ENCODE measurements at regions not wholly inside any gene's neighbourhood (a gene's known extent, or its start where the extent isn't known, plus 50 kb on each side); places are given as distances from the start of the nearest gene placed in this dataset.
"Not testable (repeated sequence)": the region's sequence is repeated elsewhere in the genome, so short reads cannot be mapped to it uniquely, and the experiment has no call there.

DNA sequence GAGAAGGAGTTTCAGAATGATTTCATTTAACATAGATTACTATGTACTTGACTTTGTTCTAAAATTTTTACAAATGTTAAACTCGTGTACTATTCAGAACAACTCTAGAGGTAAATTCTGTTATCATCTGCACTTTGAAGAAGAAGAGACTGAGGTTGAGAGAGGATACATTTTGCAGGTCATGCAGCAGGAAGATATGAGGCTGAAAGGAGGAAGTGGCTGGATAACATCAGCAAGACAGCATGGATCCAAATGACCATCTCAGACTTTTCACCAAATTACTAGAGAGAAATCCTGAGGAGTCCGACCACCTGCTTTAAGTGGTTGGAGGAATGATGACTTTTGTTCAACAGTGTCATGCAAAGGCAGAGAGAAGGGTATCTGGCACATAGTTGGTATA lies 84.9 kb downstream of the ASCL4 start:
- H3K27ac Mint-ChIP-seq: no peak overlapping the region
- no peaks in the 10 kb centered on the region for H3K36me3 Mint-ChIP-seq (ENCODE audit: low read depth)
- DNase-seq: no peak
- H3K4me3 Mint-ChIP-seq: no peak overlapping the region
- H3K4me1 Mint-ChIP-seq: no peaks in the 10 kb centered on the region
- H3K27me3 Mint-ChIP-seq: peaks cover 48% of the 10 kb centered on the region
- no peaks in the 10 kb centered on the region for H3K9me3 Mint-ChIP-seq
- no peak for ATAC-seq

DNA sequence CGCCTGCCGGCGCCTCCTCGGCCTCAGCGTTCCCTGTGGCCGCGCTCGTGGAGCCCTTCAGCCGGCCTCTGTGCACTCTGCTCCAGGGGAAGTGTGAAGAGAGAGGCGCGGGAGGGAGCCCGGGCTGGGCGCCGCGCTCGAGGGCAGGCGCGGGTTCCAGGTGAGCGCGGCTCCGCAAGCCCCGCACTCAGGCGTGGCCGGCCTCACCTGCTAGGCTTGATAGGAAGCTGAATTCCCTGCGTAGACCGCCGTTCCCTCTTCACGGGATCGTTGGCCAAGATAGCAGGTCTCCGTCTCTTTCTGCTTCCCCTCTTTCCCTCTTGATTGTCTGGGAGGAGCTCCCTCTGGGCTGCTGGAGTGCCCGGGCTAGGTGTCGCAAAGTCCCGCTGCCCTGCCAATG lies 89.7 kb downstream of the ASCL4 start:
- ATAC-seq (no peak), DNase-seq (no peak)
- Mint-ChIP-seq H3K27ac (no peak overlapping the region), H3K4me3 (no peak overlapping the region), H3K4me1 (no peaks in the 10 kb centered on the region), H3K27me3 (peaks cover 61% of the 10 kb centered on the region), H3K36me3 (ENCODE audit: low read depth) (no peaks in the 10 kb centered on the region), H3K9me3 (no peaks in the 10 kb centered on the region)

GRCh38 chr12:107864727-107865126 lies 90.2 kb downstream of the ASCL4 start:
- not testable (repeated sequence) for DNase-seq; H3K9me3 Mint-ChIP-seq; H3K27ac Mint-ChIP-seq; H3K4me1 Mint-ChIP-seq; H3K4me3 Mint-ChIP-seq; H3K36me3 Mint-ChIP-seq (ENCODE audit: low read depth); ATAC-seq
- H3K27me3 Mint-ChIP-seq: peaks cover 62% of the 10 kb centered on the region

- ATAC-seq (no peak), DNase-seq (no peak)
- Mint-ChIP-seq H3K27me3 (peaks cover 21% of the 10 kb centered on the region), H3K4me3 (no peak overlapping the region), H3K27ac (no peak overlapping the region), H3K36me3 (ENCODE audit: low read depth) (no peaks in the 10 kb centered on the region), H3K4me1 (no peaks in the 10 kb centered on the region), H3K9me3 (no peaks in the 10 kb centered on the region)
Measured at GRCh38 chr12:107873223-107873622, 98.7 kb downstream of the ASCL4 start.

DNA sequence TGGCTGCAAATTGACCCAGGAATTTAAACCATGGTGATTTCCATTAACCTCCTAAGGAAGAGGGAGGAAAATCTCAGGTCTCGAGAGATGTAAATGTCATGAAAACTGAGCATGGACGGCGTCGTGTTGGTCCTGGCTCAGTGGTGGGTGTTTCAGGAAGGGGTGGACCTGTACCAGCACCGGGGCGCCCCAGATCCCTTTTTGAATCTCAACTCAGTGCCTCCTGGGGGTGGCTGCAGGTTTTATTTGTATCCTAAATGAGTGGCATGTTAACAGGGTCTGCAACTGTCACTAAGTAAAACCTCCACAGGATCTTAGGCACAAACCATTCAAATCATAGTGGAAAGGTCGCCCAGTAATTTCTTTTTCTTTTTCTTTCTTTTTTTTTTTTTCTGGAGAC lies 101.3 kb downstream of the ASCL4 start:
- no peak for DNase-seq

DNA sequence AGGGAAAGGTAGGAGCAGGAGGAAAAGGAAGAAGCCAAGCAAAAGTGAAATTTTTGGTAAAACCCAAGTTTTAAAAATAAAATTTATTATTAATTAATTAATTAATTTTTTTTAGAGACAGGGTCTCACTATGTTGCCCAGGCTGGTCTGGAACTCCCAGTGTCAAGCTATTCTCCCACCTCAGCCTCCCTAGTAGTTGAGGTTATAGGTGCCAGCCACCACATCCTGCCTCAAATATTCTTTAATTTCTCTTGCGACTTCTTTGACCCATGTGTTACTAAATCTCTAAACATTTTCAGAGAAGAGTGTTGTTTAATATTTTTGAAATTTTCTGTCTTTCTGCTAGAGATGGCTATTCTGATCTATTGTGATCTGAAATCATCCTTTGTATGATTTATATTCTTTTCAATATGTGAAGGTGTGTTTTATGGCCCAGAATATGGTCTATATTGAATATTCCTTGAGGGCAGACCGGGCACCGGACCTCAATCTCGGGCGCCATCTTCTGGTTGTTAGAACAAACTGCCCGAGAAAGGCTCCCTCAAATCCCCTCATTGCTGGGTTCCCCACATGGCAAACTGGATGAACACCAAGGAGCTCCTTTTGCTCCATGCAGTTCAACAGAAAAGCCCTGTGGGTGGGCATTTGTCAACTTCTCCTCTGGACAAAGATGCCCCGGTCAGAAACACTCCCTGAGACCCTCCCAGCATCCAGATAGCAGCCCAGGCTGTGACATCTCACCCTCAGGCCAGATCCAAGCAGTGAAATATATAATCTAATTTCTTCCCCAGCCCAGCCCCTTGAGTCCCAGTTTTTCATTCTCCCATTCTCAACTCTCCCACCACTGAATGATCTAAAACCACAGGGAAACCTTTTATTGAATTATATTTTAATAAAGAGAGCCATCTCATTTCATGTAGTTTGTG lies 110.5 kb downstream of the ASCL4 start:
- H3K4me3 Mint-ChIP-seq: no peak overlapping the region
- DNase-seq: peak; percentile 56
- peaks cover 4% of the 10 kb centered on the region for H3K27me3 Mint-ChIP-seq
- H3K9me3 Mint-ChIP-seq: no peaks in the 10 kb centered on the region
- peak; percentile 36 for ATAC-seq
- H3K27ac Mint-ChIP-seq: no peak overlapping the region
- H3K36me3 Mint-ChIP-seq (ENCODE audit: low read depth): no peaks in the 10 kb centered on the region
- no peaks in the 10 kb centered on the region for H3K4me1 Mint-ChIP-seq

More for the DNA sequence above, 101.3 kb downstream of the ASCL4 start:
- no peak overlapping the region for H3K27ac Mint-ChIP-seq
- H3K9me3 Mint-ChIP-seq: no peaks in the 10 kb centered on the region
- H3K36me3 Mint-ChIP-seq (ENCODE audit: low read depth): no peaks in the 10 kb centered on the region
- no peak overlapping the region for H3K4me3 Mint-ChIP-seq
- no peaks in the 10 kb centered on the region for H3K4me1 Mint-ChIP-seq
- ATAC-seq: no peak
- H3K27me3 Mint-ChIP-seq: peaks cover 12% of the 10 kb centered on the region

DNA sequence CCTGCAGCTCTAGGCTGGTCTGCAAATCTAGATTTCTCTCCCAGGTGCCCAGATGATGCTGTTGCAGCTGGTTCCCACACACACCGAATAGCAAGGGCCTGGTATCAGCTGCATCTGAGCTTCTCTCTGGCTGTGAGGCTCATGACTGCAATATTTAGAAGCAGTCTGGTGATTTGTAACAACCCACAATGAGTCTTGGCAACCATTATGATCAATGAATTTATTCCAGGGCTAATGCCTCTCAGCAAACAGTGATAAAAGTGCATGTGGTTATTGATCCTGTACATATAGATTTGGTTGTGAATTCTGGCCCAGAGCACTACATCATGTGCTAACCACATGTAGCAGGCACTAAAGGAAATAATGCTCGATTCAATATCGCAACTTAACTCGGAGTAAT lies 114.3 kb downstream of the ASCL4 start:
- Mint-ChIP-seq H3K9me3 (no peaks in the 10 kb centered on the region), H3K4me3 (no peak overlapping the region), H3K4me1 (no peaks in the 10 kb centered on the region), H3K36me3 (ENCODE audit: low read depth) (no peaks in the 10 kb centered on the region), H3K27me3 (peaks cover 15% of the 10 kb centered on the region), H3K27ac (no peak overlapping the region)
- no peak for DNase-seq
- no peak for ATAC-seq

GRCh38 chr12:107891967-107892366 lies 117.5 kb downstream of the ASCL4 start:
- no peak for DNase-seq
- Mint-ChIP-seq H3K4me3 (no peak overlapping the region), H3K27me3 (peaks cover 15% of the 10 kb centered on the region), H3K4me1 (no peaks in the 10 kb centered on the region), H3K9me3 (no peaks in the 10 kb centered on the region), H3K27ac (no peak overlapping the region), H3K36me3 (ENCODE audit: low read depth) (no peaks in the 10 kb centered on the region)
- no peak for ATAC-seq

GRCh38 chr12:107894589-107894988 lies 120.1 kb downstream of the ASCL4 start:
- no peak overlapping the region for H3K27ac Mint-ChIP-seq
- DNase-seq (no peak), ATAC-seq (no peak)
- H3K9me3 Mint-ChIP-seq: no peaks in the 10 kb centered on the region
- H3K4me3 Mint-ChIP-seq: no peak overlapping the region
- peaks cover 15% of the 10 kb centered on the region for H3K27me3 Mint-ChIP-seq
- no peaks in the 10 kb centered on the region for H3K36me3 Mint-ChIP-seq (ENCODE audit: low read depth)
- no peaks in the 10 kb centered on the region for H3K4me1 Mint-ChIP-seq

DNA sequence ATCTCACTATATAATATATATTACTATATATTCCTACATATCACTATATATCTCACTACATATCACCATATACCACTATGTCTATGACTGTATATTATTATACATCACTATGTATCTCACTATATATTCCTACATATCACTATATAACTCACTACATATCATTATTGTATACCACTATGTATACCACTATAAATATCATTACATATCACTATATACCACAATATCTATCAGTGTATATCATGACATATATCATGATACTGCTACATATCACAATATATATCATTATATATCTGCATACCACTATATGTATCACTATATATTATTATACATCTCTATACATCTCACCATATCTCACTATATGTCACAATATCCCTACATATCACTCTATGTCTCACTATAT lies 121.5 kb downstream of the ASCL4 start:
- H3K4me3 Mint-ChIP-seq: no peak overlapping the region
- DNase-seq (no peak), ATAC-seq (no peak)
- no peaks in the 10 kb centered on the region for H3K4me1 Mint-ChIP-seq
- H3K36me3 Mint-ChIP-seq (ENCODE audit: low read depth): no peaks in the 10 kb centered on the region
- H3K9me3 Mint-ChIP-seq: no peaks in the 10 kb centered on the region
- H3K27ac Mint-ChIP-seq: no peak overlapping the region
- peaks cover 20% of the 10 kb centered on the region for H3K27me3 Mint-ChIP-seq

DNA sequence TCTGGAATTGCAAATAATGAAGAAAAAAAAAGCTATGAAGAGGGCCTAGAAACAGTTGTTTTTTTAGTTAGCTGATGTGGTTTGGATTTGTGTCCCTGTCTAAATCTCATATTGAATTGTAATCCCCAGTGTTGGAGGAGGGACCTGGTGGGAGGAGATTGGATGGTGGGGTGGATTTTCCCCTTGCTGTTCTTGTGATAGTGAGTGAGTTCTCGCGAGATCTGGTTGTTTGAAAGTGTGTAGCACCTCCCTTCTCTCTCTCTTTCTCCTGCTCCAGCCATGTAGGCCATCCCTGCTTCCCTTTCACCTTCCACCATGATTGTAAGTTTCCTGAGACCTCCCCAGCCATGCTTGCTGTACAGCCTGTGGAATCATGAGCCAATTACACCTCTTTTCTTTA lies 126.1 kb downstream of the ASCL4 start:
- Mint-ChIP-seq H3K4me1 (peaks cover 9% of the 10 kb centered on the region), H3K9me3 (no peaks in the 10 kb centered on the region), H3K4me3 (no peak overlapping the region), H3K27ac (no peak overlapping the region), H3K36me3 (ENCODE audit: low read depth) (no peaks in the 10 kb centered on the region), H3K27me3 (peaks cover 43% of the 10 kb centered on the region)
- ATAC-seq: no peak
- no peak for DNase-seq

DNA sequence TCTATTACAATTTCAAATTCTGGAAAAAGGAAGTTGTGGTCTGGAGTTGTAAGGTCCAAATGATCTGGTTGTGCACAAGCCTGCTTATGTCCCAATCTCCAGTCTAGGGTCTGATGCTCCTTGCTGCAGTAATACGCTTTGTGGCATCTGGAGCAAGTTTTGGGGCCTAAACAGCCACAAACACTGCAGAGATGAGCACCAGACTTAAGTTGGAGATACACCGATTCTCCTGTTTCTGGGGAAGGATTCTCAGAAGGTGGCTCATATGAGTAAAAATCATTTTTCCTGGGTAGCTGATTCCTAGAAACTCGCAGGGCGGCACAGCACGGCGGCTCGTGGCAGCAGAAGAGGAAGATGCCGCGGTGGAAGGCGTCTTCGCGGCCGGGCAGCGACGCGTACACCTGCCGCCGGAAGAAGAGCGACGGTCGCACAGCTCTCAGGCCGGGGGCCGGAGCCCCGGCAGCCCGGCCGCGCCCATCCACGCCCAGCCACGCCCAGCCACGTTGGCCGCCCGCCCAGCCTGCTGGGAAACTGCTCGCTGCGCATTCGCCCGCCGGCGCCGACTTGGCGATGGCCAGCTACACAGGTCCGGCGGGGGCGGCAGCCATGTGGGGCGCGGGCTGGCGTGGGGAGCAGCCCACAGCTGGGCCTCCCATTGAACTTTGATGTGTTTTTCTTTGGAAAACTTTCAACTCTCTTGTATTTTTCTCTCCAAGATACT lies 129.0 kb downstream of the ASCL4 start:
- Mint-ChIP-seq H3K36me3 (ENCODE audit: low read depth) (no peaks in the 10 kb centered on the region), H3K4me1 (peaks cover 10% of the 10 kb centered on the region), H3K4me3 (peak overlapping the region; percentile 76), H3K9me3 (no peaks in the 10 kb centered on the region), H3K27me3 (peaks cover 63% of the 10 kb centered on the region), H3K27ac (no peak overlapping the region)
- ATAC-seq (peak; percentile 90), DNase-seq (peak; percentile 80)

DNA sequence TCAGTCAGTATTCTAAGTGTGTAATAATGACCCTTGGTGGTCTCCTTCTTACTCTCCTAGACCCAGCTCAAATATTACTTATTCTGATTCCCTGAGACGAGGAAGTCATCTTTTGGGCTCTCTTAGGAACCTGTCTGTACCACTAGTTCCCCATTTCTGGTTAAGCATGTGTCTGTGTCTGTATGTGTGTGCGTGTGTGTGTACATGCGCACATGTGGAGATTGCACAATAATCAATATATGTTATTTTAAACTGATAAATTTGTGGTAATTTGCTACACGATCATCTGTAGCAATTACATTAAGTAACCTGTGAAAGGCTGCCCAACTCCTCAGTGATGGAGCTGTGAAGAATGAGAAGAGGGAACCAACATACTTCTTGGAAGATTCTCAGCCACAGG lies 132.2 kb downstream of the ASCL4 start:
- peaks cover 10% of the 10 kb centered on the region for H3K4me1 Mint-ChIP-seq
- DNase-seq (no peak), ATAC-seq (no peak)
- no peak overlapping the region for H3K4me3 Mint-ChIP-seq
- no peaks in the 10 kb centered on the region for H3K9me3 Mint-ChIP-seq
- H3K36me3 Mint-ChIP-seq (ENCODE audit: low read depth): no peaks in the 10 kb centered on the region
- H3K27ac Mint-ChIP-seq: no peak overlapping the region
- peaks cover 72% of the 10 kb centered on the region for H3K27me3 Mint-ChIP-seq

- peaks cover under 1% of the 10 kb centered on the region for H3K4me1 Mint-ChIP-seq
- H3K4me3 Mint-ChIP-seq: peak overlapping the region; percentile 64
- no peaks in the 10 kb centered on the region for H3K36me3 Mint-ChIP-seq (ENCODE audit: low read depth)
- no peaks in the 10 kb centered on the region for H3K9me3 Mint-ChIP-seq
- peaks cover 48% of the 10 kb centered on the region for H3K27me3 Mint-ChIP-seq
- peak; percentile 77 for ATAC-seq
- no peak overlapping the region for H3K27ac Mint-ChIP-seq
- DNase-seq: peak; percentile 76
Measured at GRCh38 chr12:107912421-107913004, 138.0 kb downstream of the ASCL4 start.
